ENCODE measurements at regions not wholly inside any gene's neighbourhood (a gene's known extent, or its start where the extent isn't known, plus 50 kb on each side); places are given as distances from the start of the nearest gene placed in this dataset.

DNA sequence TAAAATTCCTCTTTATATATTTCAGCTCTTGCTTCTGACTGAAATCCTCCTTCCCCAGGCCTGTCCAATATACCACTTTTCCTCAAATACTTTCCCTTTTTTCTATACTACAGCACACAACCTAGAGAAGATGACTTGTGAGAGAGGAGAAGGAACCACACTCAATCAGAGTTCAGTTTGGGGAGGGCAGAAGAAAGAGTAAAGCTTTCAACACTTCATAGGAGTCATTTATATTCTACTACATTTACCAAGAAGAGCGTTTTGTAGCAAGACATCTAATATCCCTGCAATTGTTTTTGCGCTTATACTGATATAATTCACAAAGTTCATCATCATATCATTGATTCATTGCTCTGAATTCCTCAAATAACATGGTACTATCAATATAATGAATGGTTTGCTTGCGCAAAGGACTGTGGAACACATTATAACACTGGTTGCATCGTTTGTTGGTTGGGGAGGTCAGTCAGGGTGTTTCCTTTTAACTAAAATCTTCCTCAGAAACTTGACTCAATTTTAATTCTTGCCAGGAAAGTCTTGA, 792.5 kb upstream of the CELF2 start:
- DNase-seq: no peak

DNA sequence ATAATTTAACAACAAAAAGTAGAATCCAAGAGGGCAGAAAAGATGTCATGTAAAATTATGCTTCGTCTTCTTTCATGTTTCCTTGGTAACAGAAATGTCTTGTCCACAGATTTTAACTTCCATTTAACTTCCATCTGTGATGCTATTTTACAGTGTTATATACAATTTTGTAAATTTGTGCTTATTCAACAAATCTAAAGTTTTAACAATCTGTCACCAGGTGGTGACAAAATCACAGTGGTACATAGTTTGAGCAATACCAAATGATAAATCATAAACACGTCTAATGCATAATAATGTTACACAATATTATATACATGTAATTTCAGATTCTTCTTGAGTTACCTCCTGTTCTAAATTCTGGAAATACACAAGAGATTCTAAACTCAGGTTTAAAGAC, 784.4 kb upstream of the CELF2 start:
- DNase-seq: no peak

DNA sequence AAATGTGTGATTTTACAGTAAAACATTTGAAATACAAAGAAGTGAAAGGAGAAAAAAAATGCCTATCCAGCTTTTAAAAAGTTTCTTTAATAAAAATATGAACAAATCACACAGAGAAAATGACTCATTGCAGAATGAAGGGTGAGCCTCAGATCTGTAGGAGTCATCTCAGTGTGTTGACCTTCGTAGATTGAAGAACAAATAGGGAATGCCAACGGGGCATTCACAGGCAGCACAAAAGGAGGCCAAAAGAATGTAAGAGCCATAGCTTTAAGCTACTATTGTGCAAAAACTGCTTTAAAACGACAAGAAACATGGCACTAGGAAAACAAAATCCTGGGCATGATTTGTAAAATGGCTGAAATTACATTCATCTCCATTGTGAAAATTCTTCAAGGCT, 782.7 kb upstream of the CELF2 start:
- no peak for DNase-seq

DNA sequence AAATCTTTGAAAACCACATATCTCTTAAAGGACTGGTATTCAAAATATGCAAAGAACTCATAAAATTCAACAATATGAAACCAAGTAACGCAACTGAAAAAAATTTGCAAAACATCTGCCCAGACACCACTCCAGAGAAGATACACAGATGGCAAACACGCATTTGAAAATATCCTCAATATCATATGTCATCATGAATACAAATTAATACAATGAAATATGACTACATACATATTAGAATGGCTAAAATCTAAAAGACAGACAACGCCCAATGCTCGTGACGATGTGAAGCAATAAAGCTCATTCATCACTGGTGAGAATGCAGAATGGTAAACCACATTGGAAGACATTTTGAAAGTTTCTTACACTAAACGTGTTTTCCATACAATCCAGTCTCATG, 770.1 kb upstream of the CELF2 start:
- DNase-seq: no peak

DNA sequence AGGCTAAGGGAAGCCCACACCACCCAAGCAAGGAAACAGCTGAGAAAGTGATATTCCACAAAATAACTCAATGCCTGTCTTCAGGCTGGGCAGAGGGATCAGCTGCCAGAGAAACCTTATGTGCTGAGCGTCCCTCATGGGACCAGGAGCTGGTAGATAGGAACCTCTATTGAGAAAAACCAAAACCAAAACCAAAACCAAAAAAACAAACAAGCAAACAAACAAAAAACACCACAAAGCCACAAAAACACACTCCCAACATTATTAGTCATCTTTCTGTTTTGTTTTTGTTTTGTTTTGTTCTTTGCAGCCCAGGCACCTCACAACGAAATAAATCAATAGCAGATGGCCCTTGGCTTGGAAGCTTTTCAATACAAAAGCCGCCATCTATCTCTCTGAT, 760.8 kb upstream of the CELF2 start:
- DNase-seq: no peak

DNA sequence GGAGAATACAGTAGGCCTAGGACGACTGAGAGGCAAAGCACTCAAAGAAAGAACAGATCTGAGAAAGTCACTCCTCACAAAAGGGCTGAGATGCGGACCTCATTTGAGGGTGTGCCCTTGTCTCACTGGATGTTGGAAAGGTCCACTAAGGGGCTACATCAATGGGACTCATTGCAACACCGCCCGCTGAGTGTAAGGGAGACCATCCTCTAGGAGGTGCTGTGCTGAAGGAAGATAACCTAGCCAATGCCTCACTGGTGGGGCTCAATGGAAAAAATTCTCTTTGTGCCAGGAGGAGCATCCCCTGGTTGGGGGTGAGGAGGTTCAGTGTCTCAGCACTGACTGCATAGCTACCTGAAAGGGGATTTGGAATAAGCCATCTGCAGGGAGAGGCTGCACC, 758.7 kb upstream of the CELF2 start:
- no peak for DNase-seq

DNA sequence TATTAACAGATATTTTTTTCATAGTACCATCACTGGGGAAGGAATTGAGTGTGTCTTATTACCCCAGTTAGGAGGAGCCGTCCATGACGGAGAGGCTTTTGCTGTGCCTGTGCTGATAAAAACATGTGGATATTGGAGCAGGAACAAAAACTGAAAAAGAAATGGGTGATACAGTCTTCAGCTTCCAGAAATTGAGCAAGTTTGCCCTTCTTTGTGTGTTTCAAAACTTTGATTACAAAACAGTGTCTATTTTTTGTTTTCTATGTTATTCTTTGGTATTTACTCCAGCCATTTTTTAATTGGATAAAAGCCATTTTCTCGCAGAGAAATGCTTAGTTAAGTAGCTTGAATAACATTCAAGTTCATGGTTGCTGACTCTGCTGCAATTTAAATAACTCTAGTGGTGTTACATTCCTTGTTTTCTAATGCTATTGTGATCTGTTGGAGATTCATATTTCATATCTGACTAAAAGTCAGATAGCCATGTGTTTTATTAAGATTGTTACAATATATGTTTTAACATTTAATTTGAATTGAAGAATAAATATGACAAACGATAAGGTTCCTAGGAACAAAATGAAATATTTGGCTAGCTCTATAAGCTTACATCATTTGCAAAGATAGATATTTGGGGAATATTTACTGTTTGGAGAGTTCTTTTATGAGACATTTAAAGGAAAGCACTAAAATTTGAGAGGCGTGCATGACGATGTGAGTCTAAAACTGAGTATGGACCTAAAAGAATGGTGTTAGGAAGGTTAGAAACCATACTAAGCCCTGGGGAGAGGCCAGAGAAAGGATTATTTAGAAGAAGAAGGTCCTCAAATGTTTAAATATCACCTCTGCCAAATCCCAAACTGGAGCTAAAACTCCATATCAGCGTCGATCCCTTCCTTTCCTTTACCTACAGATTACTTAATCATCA, 747.3 kb upstream of the CELF2 start:
- DNase-seq: no peak

DNA sequence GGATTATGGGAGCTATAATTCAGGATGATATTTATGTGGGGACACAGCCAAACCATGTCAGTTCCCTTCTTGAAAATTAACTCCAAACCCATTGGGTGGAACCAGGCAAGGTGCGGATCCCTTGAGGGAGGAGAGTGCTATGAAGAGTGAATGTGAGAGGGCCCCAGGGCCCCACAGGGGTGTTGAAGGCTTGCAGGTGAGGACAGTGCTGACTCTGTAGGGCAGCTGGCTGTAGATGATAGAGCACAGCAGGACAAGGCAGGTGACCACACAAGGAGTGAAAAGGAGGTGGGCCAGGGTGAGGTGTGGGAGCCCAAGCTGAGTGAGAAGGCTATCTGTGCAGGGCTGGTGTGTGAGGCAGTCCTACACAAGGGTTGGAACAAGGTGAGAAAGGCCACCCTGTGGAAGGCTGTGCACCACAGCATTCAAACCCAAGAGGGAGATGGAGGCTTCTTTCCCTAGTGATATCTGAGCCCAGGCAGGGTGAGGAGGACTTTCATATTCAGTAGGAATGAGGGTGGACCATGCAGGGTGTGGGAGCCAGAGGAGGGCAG, 746.0 kb upstream of the CELF2 start:
- no peak for DNase-seq

DNA sequence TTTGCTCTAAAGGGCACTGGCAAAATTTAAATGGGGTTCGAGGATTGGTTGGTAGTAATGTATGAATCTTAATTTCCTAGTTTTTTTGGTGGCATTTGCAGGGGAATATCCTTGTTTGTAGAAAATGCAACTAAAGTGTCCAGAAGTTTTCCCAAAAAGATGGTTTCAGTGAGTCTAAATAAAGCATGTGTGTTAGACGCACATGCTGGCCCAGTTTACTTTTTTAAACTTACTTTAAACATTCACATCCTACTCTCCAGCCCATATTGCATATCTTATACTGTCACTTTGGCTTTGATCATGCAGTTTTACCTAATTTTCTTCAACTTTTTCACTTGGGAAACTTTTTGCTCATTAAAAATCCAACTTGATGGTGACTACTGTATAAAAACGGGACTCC, 744.0 kb upstream of the CELF2 start:
- DNase-seq: no peak

DNA sequence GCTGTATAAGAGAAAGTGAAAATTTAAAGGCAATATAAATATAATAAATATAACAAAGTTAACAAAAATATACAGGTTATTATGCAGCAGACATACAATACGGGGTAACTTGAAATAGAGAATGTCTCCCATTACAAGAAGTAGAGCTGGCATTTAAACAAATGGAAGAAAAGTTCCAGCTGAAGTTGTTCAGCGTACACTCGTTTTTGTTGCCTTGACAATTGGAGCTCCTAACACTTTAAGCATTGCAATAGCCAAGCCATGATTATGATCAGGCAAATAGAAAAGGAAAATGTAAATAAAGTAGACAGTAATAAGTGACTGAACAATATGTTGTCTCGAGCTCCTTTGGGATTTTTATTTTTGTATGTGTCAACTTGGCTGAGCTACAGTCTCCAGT, 737.8 kb upstream of the CELF2 start:
- no peak for DNase-seq

DNA sequence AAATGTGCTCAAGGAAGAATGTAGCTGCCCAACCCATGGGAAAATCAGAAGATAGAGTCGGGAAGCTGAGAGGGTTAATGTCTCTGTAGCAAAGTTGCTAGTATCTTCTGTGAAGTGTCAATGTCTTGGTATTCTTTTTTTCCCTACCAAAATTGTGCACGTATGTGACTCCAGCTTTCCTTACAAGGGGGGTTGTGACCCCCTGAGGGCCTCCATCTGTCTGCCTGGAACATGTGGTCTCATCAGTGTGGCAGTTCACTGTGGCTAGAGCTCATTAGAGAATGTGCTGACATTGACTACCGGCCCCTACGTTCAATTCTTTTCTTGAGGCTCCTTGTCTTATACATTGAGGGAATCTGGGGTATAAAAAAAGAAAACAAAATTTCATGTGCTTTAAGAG, 725.2 kb upstream of the CELF2 start:
- DNase-seq: no peak

DNA sequence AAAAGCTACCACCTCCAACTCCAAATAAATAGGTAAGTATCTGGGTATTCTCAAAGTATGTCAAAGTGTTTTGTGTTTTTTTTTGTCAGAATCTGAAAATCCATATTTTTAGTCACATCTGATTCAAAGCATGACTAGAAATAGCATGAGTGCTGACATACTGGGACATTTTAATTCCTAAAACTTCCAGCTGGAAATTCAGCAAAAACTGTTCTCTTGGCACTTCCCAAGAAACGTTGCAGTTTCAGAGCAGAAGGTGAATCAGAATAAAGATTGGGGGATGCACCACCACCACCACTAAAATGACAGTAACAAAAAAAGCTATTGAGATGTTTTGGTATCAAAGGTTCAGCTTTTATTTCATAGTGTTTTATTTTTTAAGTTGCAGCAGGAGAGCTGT, 724.6 kb upstream of the CELF2 start:
- no peak for DNase-seq

DNA sequence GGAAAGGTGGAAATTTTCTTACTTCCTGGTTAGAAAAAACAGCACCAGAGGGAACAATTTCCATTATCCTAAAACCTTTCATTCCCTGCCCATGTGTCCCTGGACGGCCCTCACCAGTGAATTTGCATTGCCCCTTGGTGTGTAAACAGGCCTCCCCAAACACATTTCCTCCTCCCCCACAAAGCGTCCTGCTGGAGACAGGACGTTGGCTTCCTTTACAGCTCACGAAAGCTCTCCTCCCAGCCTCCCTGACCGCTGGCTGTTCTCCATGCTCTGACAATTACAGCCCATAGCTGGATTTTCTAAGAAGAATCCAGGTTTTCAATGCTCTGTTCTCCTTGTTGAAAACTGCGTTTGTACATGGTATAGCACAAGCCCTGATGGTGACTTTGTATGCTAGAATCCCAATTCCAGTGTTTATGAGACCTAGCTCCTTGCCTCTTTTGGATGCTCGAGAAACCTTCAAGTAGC, 724.2 kb upstream of the CELF2 start:
- DNase-seq: no peak

DNA sequence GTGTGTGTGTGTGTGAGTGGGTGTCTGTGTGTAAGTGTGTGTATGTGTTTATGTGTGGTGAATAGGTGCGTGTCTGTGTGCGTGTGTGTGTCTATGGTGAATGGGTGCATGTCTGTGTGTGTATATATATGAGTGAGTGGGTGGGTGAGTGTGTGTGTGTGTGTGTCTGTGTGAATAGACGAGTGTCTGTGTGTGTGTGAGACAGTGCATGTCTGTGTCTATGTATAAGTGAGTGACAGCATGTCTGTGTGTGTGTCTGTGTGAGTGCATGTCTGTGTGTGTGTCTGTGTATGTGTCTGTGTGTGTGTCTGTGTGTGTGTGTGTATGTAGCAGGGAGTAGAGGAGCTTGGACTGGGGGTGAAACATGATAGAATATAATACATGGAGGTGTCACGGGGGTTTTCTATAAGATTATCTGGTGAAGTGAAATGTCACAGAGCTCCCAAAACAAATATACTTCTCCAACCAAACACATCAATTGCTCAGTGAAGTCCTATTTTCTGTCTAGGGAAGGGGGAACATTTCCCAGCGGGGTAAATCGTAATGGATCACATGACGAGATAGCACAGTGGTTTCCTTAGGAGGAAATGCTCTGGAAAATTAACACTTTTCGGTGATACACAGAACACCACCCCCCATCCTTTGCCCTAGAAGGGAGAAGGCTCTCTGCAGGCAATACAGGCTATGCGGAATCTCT, 723.3 kb upstream of the CELF2 start:
- DNase-seq: no peak

DNA sequence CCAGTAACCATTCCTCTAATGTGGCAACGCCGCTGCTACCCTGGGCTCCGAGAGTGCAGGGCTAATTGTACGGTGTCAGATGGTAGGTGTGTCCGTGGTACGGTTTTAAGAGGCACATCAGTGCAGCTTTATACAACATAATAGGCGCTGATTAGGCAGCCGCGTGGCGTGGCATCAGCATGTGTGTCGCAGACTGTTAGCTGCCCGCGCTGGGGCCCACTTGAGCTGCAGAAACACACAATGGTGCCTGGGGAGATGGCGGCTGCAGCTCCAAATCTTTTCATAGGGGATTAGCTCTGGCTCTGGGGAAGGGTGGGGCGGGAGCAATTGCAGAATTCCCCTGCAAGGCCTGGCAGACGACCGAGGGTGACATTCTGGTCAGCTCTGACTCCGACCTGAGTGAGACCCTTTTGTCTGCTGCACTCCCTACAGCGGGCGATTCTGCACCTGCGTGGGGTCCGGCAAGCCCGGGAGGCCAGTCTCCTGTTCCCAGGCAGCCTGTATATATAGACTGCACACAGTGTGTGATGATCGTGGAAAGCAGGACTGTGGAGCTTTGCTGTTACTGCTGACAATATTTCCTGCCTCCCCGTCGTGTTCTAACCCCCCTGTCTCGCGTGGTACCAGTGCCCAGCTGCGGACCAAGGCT, 722.7 kb upstream of the CELF2 start:
- no peak for DNase-seq

DNA sequence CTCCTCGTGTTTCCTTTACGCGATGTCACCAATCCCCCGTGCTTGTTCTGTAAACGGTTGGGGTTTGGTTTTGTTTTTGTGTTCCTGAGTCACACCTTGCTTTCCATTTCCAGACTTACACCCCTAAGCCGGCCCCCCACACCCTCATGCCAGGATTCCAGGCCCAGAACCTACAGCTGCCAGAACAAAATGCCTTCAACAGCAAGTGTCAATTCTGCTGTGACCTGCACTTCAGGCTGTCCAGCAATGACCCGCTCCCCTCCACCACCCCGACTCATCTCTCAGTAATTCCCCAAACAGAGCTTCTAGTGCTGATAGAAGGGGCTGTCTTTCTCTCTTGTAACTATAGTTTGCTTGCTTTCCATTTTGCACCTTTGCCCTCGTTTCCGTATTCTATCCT, 722.1 kb upstream of the CELF2 start:
- DNase-seq: no peak

DNA sequence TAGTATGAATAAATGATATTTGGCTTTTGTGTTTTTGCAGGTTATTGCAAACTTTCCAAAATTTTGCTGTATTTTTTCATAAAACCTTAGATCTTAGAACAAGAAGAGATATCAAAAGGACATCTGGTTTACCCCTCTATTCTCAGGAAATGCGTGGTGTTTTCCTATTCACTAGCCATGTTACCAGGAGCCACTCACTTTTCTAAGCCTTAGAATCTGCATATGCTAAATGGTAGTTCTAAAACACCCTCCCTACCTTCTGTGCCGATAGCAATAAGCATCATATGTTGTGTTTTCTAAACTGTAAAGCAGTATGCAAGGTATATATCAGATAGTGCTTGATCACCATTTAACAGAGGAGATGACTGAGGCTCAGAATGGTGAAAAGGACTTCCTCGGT, 715.0 kb upstream of the CELF2 start:
- no peak for DNase-seq

DNA sequence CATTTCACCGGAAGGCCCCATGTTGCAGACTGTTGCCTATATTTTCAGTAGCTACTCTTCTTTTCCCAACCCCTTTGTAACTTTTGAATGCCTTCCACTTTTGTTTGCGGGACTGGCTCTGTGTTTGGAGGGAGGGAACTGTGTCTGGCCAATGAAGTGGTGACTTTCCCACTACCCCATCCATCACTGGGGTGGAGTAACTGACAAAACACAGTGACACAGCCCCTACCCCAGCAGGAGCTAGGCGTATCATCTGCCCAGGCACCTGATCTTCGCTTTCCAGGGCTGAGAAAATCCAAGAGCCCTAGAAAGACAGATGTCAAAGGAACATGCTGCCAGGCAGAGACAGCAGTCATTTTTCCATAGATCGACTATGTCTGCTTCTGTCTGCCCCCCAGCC, 710.6 kb upstream of the CELF2 start:
- no peak for DNase-seq

DNA sequence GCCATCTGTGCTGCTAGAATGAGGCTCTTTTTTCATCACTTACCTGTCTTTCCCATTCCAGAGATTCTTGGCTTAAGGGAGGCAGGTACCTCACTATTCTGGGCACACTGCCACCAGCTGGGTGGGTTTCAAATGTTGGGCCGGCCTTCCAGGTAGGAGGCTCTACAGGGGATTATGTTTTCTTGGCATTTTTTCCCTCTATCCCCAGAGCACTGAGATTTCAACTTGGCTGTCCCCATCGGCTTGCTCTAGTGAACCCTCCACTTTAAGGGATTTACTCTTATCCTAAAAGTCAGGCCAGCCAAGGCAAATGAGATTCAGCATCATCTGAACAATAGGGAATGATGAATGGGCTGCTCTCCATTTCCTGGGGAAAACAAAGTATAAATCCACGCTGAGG, 710.1 kb upstream of the CELF2 start:
- no peak for DNase-seq

DNA sequence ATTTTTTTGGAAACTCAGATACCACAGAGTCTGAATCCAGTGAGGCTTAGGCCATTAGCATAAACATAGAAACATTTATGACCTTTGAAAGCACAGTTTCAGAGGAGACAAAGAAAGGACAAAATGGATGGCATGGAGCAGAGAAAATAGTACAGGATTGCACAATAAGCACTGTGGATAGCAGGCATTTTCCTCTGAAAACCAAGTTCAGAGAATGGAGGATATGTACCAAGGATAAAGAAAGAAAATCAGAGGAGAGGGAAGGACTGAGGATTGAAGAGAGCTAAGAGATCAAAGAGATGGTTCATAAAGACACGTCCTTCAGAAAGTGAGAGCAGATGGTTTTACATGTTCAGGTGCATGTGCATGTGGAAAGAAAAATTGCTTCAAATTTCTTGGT, 707.2 kb upstream of the CELF2 start:
- no peak for DNase-seq

DNA sequence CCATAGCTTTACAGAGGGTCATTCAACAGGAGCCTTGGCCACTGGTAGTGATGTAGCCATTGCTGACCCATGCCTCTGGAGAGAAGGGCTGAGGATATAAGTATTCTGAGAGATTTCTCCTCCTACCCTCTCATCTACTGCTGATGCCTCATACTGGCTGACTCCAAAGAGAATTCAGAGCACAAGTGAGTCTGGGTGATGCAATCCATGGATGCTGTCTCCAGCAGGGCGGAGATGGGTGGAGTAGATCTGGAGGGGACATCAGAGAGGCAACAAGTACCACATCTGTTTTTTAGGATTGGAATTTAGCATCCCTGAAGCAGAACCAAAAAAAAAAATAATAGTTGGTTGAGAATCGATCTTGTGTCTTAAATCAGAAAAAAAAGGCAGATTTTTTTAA, 705.7 kb upstream of the CELF2 start:
- no peak for DNase-seq

DNA sequence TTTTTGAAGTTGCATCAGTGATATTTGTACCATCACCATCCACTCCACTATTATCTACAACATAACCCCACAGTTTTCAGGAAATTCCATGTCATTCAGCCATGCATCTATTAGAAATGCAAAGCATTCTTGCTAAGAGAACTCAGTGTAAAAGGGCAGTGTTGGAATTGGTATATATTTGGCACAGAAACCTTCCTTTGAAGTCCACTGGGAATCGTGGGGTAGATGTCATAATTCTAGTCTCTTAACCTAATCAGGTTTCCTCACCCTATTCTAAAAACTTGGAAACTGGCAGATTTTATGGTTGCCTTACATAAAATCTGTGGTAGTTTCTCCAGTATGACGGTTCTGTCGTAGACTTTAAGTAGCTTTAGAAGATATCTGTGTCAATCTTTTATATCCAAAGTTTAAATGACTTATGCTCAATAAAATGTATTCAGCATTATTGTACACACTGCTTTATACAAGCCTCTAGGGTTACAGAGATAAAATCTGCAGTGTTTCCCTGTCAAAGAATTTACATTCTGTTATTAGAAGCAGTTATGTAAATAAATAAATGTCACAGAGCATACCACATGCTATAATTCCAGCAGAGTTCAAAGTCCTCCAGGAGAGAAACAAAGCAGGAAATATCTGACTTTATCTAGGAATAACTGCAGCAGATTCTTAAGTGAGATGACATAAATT, 704.4 kb upstream of the CELF2 start:
- DNase-seq: no peak

DNA sequence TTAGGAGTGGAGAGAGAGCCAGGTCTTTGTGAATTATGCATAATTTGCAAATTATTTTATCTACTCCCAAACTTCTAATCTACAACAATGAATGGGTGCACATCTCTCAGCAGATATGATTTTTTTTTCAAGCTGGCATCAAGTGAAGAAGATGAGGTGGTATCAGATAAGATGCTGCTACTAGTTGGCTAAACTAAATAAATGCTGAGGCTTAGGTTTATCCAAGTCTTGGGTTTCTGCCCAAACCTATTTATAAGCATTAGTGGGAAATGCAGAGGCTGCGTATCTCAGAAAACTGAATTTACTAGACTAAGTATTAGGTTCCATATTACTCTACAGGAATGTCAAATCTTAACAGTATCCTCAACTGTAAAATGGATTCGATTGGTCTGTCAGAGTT, 703.0 kb upstream of the CELF2 start:
- DNase-seq: no peak
